ENCODE measurements at regions not wholly inside any gene's neighbourhood (a gene's known extent, or its start where the extent isn't known, plus 50 kb on each side); places are given as distances from the start of the nearest gene placed in this dataset.
A peak's percentile ranks its signal among the peaks of the same experiment; 100 is the strongest.

DNA sequence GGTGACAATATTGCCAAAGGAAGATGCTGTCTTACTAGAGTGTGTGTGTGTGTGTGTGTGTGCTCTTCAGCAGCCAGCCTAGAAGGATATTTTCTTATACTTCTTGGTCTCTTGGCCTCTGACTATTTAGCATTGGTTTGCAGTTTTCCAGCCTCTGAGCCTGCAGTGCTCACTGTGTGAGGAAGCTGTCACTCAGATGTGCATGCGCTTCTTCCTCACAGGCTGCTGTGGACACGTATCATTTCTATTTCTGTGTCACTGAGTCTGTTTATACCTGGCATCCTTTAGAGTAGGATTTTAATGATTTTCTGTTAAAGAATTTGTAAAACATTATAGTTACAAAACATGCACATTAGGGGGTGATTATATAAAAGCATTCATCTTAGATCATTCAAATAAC is 83.3 kb downstream of the ALDH8A1 start:
- no peak for DNase-seq

DNA sequence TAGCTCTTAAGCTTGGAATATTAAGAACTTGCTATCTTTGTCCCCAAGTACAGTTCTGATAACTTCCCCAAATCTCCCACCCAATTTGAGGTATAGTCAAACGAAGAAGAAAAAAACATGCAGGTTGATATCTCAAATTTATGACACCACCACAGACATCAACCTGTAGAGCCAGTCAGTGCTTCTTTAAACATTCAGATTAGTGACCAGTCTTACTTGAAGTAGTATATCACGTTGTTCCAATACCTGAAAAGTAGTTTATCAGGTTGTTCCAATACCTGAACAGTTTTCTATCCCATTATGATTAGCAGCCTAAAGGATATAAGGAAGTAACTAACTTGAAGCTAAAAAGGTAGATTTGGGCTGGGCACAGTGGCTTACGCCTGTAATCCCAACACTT is 85.3 kb downstream of the ALDH8A1 start:
- no peak for DNase-seq

DNA sequence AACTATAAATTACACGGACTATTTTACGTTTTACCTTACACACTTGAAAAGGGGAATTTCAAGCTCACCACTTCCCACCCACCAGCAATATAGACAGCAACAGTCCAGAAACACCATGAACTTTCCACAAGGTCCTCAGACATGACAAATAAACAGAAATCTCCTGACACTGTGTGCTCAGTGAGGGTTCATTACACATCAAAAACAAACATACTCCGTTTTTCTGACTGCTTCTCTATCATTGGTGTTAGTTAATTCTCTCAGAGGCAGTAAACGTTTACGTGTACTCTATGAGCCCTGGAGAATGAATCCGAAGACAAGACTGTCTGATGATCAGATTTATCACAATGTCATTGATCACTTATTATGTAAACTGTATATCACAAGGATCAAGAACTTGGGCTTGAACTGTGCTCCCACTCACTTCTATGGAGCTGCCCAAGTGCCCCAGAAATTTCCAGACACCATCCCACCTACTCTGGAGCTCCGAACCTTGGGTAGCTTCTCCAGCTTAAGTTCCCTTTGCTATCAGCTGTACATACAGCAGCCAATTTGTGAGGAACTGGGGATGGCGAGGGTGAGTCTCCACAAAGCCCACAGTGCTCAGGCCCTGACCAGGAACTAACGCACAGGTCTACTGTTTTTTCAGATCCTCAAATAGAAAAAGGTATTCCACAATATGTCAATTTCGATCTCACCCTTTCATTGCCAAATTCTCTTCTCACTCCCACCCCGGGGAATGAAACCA is 86.0 kb downstream of the ALDH8A1 start:
- DNase-seq, result no peak

DNA sequence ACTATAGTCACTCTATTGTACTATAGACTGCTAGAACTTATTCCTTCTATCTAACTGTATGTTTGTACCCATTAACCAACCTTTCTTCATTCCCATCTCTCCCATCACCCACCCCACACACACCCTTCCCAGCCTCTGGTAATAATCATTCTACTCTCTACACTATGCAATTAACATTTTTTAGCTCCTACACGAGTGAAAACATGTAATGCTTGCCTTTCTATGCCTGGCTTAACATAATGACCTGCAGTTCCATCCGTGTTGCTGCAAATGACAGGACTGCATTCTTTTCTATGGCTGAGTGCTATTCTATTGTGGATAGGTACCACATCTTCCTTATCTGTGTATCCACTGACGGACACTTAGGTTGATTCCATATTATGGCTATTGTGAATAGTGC is 95.5 kb downstream of the ALDH8A1 start:
- DNase-seq, result no peak

DNA sequence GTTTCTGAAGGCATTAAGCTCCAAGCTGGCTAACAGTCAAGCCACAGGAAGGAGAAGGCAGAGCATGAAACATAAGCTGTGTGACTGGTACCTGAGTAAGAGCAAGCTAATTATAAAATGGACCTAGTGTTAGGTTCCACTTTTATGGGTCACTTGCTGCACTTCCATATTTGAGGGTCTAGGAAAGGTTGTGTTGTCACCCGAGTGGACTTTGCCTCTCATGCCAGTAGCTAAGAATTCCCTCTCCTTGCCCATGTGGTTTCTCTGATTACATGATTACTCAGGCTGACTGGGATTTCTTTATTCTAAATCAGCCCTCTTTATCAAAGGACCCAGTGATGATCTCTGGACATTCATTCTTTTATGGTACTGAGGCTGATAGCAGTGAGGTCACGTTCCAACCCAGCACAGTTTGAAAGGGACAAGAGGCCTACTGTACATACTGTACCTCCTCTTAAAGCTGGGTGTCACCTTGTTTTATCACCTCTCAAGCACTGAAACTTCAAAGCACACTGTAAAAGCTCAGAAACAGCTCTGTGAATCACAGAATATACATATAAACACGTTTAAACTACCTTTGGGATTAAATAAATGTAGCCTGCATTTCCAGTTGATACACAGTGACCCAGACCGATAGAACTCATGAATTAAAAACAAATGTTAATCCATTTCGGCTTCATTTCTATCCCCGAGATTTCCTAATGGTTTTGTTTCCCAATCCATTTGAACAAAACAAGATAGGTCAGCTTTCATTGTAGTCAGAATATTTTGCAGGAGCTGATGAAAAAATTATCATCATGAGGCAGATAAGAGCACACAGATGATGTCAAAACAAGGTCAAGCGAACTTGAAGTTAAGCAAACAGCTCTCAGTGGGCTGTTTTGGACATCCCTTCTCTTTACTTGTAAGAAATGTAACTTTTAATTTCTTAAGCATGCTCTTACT is 96.5 kb downstream of the ALDH8A1 start:
- no peak for DNase-seq

DNA sequence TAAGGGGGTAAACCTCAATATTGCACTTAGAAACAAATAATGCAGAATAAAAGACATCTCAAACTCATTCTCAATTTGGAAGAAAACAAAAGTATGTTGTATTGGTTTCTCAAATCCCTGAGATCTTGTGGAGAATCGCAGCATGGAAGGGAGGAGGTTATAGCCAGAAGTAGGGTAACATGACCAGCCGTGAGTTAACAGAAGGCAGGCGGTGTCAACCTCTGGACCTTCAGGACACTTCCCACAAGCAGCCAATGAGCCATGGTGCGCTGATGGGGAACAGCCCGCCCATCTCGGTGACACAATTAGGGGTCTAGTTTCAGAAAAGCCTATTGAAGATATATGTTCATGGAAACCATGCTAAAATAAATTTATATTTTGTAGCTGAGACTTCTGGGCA is 98.4 kb downstream of the ALDH8A1 start:
- DNase-seq, result no peak

DNA sequence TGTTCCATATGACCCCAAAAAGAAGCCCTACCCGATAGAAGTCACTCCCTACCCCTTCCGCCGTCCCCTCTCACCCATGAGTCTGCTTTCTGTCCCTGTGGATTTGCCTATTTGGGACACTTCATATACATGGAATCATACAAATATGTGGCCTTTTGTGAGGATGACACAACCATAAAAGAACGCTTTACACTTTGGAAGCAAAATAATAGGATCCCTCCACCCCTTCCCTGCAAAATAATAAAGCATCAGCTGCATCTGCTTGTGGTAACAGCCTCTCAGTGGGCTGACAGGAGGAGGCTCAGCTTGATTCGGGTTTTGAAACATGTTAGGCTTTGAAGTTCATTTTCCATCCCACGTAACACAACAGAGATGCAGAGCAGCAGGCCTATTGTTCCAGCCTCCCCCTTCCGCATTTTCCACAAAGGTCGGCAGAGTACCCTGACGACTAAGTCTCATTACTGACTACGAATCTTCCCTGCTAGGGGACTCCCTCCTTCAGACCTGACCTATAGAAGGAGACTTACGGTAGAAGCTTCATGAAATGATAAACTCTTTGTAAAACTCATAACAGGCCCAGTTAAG is 99.1 kb downstream of the ALDH8A1 start:
- DNase-seq, result no peak

DNA sequence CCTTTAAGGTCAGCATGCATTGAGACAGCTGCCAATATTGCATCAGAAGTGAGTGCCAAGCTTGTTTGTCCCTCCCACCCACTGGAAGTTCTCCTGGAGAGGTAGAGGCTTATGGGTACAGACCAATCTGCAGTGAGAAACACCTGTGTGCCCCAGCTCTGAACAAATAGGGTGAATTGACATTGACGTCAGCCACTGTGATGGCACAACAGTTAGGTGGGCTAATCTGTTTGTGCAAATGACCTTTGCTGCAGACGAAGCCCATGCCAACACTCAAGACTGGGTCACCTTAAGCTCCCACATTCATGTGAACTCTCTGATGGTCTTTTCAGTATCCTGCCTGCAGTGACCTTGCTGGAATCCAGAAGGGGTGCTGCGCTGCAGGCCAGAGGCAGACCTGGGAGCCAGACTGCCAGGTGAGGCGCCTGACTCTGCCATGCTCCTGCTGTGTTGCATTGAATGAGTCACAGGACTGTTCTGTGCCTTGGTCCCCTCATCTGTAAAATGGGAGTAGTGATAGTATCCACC is 99.9 kb downstream of the ALDH8A1 start:
- DNase-seq, result no peak

DNA sequence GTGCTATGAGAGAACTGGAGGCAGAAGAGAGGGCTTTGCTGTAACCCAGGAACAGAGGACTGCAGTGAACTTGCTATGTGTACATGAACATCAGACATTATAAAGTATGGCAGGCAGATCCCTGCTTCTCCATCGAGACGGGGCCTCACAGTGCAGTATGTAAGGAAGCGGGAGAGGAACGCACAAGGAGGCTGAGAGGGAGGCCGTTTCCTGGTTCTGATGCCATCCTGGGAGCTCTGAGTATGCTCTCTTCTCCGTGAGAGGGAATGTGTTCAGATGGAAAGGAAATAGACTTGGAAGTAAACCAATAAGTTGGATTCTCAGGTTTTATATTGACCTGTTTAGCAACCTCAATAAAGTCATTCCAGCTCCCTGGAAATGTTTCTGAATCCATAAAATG is 101.8 kb downstream of the ALDH8A1 start:
- DNase-seq, result no peak

DNA sequence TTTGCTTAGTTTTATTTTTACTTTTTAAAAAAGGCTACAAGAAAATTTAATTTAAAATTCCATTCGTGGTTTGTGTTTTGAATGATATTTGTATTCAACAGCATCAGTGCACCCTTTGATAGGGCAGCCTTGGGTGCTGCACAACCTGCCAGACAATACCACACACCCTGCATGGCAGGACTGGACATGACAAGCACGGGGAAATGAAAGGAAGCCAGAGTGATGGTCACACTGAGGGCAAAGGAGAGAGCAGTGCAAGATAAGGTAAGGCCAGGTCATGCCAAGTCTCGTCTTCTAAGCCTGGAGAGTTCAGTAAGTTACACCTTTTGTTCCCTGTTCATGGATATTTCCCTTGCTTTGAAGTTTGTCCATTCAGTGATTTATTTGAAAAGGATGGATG is 103.0 kb downstream of the ALDH8A1 start:
- DNase-seq, result no peak

DNA sequence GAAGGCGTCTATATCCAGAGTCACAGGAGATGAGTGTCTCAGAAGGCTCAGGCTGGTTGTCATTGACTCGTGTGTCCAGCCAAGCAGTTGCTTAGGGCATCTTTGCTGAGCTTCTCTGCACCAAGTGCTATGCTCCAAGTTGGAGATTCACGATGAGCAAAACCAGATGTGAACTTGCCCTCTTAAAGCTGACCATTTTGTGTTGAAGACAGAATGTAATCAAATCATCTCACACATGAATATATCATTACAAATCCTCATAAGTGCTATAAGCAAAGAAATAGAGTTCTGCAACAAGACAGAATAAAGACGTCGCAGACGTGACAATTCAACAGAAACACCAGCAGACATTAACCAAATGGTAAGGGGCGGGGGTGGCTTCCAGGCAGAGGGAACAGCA is 103.9 kb downstream of the ALDH8A1 start:
- DNase-seq, result no peak

DNA sequence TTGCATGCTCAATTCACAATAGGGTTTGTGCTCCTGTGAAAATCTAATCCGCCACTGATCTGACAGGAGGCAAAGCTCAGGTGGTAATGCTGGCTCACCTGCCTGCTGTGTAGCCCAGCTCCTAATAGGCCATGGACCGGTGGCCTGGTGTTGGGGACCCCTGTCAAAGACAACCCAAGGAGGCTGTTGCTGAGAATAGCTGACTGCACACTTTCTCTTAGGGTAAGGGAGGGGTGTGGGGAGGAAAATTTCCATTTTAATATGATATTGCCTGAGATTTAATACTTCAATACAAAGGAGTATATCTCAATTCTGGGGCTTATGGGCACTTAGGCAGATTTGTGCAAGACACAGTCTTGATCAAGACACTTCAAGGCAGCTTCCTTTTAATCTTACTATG is 105.8 kb downstream of the ALDH8A1 start:
- no peak for DNase-seq

DNA sequence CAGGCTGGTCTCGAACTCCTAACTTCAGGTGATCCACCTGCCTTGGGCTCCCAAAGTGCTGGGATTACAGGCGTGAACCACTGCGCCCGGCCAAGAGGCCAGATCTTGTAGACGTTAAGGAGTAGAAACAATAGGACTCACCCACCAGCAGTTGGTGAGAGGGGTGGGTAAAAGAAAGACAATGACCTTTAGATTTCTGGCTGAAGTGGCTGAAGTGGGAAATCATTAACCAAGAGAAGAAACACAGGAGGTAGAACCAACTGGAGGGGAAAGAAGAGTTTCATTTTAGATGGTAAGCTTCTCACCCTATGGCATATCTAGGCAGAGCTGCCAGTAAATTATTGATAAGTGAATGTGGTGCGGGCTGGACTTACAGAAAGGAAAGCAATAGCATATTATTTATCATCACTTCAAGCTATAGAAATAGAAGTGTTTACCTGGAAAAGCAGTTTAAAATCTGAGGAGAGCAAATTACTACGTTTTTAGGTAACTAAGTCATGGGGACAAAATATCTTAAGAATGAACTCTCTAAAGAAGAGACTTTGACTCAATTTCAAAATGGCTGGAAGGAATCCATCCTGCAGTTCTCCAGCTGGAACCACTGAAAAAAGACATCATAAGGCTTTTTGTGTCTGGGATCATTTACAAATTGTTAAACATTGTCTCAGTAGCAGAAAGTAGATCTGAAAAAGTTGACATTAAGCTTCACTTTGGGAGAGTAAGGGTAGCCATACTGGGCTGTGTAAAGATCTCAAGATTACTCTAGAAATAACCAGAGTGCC is 109.6 kb downstream of the ALDH8A1 start:
- no peak for DNase-seq

DNA sequence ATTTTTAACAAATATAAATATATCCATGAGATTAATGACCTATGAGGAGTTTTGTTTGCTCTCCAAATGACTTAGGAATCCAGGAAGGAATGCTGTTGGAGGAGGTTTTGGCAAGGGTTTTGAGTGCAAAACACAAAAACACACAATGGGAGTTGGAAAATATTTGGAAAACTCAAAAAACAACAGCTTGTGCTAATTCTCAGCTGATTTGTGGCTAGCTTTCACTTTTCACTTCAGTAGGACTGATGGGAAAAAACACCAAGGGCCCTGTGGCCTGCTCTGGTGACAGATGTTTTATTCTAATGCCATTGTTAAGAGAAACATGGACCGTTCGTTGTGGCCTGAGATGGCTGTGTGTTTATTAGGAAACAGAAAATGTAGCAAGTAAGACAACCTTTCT is 113.9 kb downstream of the ALDH8A1 start:
- DNase-seq, result no peak

DNA sequence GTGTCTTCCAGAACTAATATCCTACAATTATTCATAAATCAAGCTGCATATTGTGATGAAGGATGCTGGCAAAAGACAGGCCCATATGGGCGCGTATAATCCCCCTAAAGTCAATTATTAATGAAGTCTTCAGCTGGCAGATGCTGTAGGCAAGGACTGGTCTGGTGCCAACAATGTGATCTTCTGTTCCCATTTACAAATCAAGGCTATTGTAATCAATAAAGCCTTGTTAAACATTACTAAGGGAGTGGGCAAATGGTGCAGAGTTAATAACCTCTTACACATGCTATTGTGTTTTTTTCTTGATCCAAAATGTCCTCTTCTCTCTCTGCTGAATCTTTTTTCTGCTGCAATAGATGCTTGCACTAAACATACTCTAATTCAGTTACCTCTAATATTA is 119.0 kb downstream of the ALDH8A1 start:
- no peak for DNase-seq

DNA sequence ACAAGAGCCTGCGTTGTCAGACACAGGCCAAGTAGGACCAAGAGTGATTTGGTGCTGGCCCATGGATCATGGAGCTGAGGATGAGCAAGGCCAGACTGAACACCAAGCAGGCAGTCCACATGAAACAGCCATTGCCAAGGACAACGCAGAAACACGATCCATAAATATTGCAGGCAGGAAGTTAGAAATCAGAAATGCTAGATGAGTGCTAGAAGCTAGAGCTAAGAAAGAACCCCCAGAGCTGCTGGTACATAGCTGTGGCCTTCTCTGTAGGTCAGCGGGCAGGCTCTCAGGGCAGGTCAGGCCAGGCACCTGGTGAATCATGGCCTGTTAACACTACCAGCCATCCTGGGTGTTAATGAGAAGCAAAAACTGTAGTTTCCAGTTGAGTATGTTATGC is 119.7 kb downstream of the ALDH8A1 start:
- DNase-seq, result no peak

DNA sequence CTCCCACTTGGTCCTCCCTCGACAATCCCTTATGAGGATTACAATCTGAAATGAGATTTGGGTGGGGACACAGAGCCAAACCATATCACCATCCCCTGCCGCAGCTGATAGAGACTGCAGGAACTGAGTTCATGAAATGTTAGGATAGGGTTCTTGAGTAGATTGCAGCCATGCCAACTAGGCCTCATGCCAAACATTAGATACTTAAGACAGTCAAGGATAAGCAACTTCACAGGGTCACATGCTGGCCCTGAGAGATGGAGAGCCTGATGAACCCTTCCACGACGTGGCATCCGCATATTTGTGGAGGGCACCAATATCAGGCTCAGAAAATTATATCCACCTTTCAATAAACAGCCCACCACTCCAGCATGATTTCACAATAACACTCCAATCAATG is 121.3 kb downstream of the ALDH8A1 start:
- DNase-seq, result no peak

DNA sequence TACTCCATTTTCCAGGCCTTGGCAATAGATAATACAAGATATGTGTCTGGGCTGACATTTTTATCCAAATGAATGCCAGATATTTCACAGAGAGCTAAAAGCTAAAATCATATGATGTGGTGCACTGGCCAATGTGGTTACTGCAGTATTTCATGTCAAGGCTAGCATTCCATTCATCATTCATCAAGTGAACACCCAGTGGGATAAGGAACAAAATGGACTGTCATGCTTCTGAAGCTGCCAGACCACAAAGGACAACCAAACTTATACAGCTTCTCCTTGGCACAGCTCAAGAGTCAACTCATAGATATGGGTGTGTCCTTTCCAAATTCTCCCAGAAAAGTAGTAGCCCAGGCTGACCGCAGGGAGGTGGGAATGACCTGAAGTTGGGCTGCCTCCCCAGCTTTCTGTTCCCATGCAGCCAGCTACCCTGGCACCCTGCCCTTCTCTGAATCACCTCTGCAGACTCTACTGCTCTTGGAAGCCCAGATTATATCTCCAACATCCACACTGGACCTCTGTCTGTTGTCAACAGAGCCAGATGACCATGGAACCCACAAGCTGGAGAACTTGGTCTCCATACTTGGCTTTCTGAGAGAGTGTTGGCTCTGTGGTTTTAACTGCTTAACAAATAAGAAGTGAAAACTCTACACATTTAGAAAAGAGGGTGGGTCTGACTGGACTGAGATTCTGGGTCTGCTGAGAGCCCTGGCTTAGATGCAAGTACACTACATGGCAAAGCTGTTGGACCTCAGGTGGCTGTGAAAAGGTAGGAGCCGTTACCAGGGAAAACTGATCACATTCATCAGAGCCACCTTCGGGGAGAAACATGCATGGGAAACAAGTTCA is 122.8 kb downstream of the ALDH8A1 start:
- DNase-seq, result no peak

DNA sequence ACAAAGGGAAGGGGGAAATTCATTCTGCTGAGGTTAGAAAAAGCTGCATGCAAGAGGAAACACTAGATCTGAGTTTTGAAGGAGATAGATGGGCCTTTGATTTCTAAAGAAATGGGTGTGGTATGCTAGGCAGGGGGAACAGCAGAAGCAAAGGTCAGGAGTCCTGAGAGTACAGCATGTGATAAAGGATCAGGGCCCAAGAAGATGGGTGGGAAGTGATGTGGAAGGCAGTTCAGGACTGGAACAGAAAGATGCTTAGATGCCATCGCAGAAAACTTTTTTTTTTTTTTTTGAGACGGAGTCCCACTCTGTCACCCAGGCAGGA is 126.2 kb downstream of the ALDH8A1 start:
- no peak for DNase-seq

DNA sequence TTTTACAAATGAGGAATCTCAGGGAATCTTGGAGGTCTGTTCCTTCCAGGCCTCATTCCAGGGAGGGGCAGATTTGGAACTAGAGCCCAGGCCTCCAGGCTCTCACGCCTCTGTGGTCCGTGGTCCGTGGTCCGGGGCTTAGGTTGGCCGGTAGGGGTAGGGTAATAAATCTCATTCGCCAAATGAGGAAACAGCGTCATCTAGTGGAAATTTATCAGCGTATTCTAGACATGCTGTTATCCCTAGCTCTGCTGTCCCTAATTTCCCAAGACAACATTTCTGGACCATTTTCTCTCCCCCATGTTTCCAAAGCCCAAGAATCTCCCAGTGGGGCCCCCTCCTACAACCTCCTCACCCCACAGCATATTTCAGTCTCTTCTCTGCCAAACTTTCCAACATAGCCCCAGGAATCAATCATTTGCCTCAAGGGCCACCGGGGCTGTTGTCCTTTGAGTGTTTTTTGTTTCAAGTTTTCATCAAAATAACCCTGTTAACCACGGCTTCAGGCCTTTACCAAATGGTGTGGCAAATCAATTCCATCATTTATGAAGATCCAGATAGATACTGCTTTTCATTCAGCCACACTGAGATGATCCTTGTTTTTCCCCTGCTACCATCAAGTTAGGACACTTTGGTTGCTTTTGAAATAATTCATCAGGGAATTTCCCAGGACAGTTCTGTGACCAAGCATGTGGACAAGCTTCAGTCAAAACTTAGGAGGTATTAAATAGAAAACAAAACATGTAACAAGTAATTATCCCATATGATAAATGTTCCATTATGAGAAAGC is 126.8 kb downstream of the ALDH8A1 start:
- peak; percentile 21 to 69 for DNase-seq

Measured in SW 1271 (cell line).